NCI-H2196 (cell line): ENCODE measurements at regions not wholly inside any gene's neighbourhood (a gene's known extent, or its start where the extent isn't known, plus 50 kb on each side); places are given as distances from the start of the nearest gene placed in this dataset.
"Not testable (repeated sequence)": the region's sequence is repeated elsewhere in the genome, so short reads cannot be mapped to it uniquely, and the experiment has no call there.

Experiments
- DNase-seq: peaks from one replicate; lab custom pipeline; 2025; ENCODE audit not compliant: unreplicated experiment; lab: John Stamatoyannopoulos, UW

DNA sequence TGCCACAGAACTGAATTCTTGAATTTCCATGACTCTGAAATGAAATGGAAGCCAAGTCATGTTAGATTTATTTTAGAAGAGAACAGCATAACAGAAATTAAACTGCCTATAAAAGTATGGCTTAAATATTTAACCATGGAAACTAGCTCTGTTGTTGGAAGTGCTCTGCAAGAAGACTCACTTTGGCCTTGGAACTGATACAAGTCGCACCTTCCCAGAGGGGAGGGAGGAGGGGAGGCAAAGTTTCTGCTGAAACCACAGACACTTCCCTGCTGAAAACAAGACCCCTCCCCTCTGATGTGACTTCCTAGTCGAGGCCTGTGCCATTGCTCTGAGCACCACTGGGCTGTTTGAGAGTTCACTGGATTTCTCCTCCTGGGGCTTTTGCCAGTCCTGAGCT, 72.1 kb downstream of the OR13A1 start:
- DNase-seq = no peak

DNA sequence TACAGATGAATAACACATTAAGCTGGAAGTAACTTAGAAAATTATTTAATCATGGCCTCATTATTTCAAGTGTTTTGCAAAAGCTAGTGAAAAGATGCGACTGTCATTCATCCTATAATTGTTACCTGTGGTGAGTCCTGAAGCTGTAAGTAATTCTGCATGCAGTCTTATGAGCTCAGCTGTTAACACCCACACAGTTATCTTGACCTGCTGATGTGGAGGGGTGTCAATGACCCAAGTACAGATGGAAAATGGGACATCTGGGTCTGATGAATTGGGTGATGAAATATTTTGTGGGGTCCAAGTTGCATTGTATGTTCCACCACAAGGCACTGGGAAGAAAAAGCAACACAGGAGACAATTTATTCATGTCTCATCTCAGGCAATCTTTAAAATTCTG, 68.9 kb downstream of the OR13A1 start:
- no peak for DNase-seq

DNA sequence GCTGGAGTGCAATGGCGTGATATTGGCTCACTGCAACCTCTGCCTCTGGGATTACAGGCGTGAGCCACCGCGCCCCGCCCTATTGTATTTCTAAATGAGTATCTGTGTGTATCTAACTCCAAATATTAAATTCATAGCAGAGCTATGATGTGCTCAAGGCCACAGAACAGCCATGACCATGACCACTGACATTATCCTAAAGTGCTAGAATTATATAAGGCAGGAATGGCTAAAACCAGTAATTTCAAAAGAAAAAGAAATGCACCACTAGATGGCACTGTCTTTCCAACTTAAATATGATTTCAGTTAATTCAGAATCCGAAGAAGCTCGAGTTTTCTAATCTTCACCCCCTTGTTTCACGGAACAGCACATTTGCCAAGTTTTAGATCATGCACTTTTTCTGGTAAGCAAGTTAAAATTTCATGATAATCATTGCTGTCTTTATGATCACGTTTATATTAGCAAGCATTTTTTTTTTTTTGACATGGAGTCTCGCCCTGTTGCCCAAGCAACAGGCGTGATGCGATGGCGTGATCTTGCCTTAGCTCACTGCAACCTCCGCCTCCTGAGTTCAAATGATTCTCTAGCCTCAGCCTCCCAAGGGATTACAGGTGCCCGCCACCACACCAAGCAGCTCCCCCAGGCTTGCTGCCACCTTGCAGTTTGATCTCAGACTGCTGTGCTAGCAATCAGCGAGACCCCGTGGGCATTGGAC, 65.3 kb downstream of the OR13A1 start:
- DNase-seq = peak; percentile 66

DNA sequence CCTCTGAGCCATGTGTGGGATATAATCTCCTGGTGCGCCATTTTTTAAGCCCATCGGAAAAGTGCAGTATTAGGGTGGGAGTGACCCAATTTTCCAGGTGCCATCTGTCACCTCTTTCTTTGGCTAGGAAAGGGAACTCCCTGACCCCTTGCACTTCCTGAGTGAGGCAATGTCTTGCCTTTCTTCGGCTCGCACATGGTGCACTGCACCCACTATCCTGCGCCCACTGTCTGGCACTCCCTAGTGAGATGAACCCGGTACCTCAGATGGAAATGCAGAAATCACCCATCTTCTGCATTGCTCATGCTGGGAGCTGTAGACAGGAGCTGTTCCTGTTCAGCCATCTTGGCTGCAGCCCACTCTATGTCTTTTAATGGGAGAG, 64.7 kb downstream of the OR13A1 start:
- DNase-seq = not testable (repeated sequence)
